ENCODE measurements at regions not wholly inside any gene's neighbourhood (a gene's known extent, or its start where the extent isn't known, plus 50 kb on each side); places are given as distances from the start of the nearest gene placed in this dataset.

- H3K4me1 Mint-ChIP-seq, result peaks cover 28% of the 10 kb centered on the region
- no peak overlapping the region for H3K4me3 Mint-ChIP-seq
- no peaks in the 10 kb centered on the region for H3K36me3 Mint-ChIP-seq
- no peak for TF ChIP-seq FOXP4 (CRISPR knock-in tag; IDR thresholded peaks at IDR 0.05)
- no peak for TF ChIP-seq JAZF1 (CRISPR knock-in tag; IDR thresholded peaks at IDR 0.05)
- no peak for TF ChIP-seq PREB (CRISPR knock-in tag; IDR thresholded peaks at IDR 0.05; ENCODE audit: borderline replicate concordance)
- no peak for TF ChIP-seq ATF2 (CRISPR knock-in tag; IDR thresholded peaks at IDR 0.05; ENCODE audit: borderline replicate concordance, low read depth)
- TF ChIP-seq PRDM15 (CRISPR knock-in tag; IDR thresholded peaks at IDR 0.05), result no peak
- no peak for TF ChIP-seq FOXK1 (CRISPR knock-in tag; IDR thresholded peaks at IDR 0.05)
- no peak for TF ChIP-seq ATF3 (CRISPR knock-in tag; conservative IDR thresholded peaks at IDR 0.05)
- TF ChIP-seq SMAD3 (CRISPR knock-in tag; IDR thresholded peaks at IDR 0.05; ENCODE audit: borderline replicate concordance), result no peak
- TF ChIP-seq ETV6 (CRISPR knock-in tag; IDR thresholded peaks at IDR 0.05), result no peak
- POLR2A ChIA-PET, result no interaction called here
- DNase-seq (ENCODE audit: low spot score) (no peak), ATAC-seq (peak; percentile 51; the same call in 1 of the 2 replicates)
- no peaks in the 10 kb centered on the region for H3K27me3 Mint-ChIP-seq (ENCODE audit: low read depth)
- no peaks in the 10 kb centered on the region for H3K9me3 Mint-ChIP-seq
- no peak overlapping the region for H3K27ac Mint-ChIP-seq
- CTCF ChIA-PET, result interaction anchor here (0.8 to 1.0 kb wide), 2 partner anchors 151 to 156 kb away, joined by 3 to 8 read pairs; partner anchors contain the start of gene BCL6
Measured at GRCh38 chr3:187896646-187897045, 151.4 kb upstream of the BCL6 start.

- DNase-seq (ENCODE audit: low spot score) (no peak), ATAC-seq (no peak)
- Mint-ChIP-seq H3K4me3 (no peak overlapping the region), H3K27ac (no peak overlapping the region), H3K4me1 (peaks cover 33% of the 10 kb centered on the region), H3K9me3 (no peaks in the 10 kb centered on the region), H3K27me3 (ENCODE audit: low read depth) (no peaks in the 10 kb centered on the region), H3K36me3 (no peaks in the 10 kb centered on the region)
- ChIA-PET CTCF (no interaction called here), POLR2A (no interaction called here)
- no peak for TF ChIP-seq ZNF416 (CRISPR knock-in tag; IDR thresholded peaks at IDR 0.05)
- TF ChIP-seq ZBTB43 (CRISPR knock-in tag; IDR thresholded peaks at IDR 0.05), result no peak
- no peak for TF ChIP-seq NR2C2 (CRISPR knock-in tag; IDR thresholded peaks at IDR 0.05)
- TF ChIP-seq PREB (CRISPR knock-in tag; IDR thresholded peaks at IDR 0.05; ENCODE audit: borderline replicate concordance), result no peak
- no peak for TF ChIP-seq CREM (CRISPR knock-in tag; IDR thresholded peaks at IDR 0.05)
- no peak for TF ChIP-seq JUN (CRISPR knock-in tag; IDR thresholded peaks at IDR 0.05)
- no peak for TF ChIP-seq RELA (CRISPR knock-in tag; IDR thresholded peaks at IDR 0.05; ENCODE audit: borderline replicate concordance)
Measured at GRCh38 chr3:187899246-187899645, 154.0 kb upstream of the BCL6 start.

Measured in WTC11 (cell line).